Mucosa of stomach (tissue), 1 donor: ENCODE measurements at regions not wholly inside any gene's neighbourhood (a gene's known extent, or its start where the extent isn't known, plus 50 kb on each side); places are given as distances from the start of the nearest gene placed in this dataset.

Experiments
- H3K27me3 ChIP-seq: one replicate; pipeline ENCODE4 v1.7.0; 2013; ENCODE audit warnings: mild to moderate bottlenecking, low read length; ENCODE audit not compliant: control insufficient read depth, insufficient read depth
- H3K36me3 ChIP-seq: one replicate; pipeline ENCODE4 v1.7.0; 2013; ENCODE audit warnings: low read length; ENCODE audit not compliant: control insufficient read depth, insufficient read depth
- H3K4me1 ChIP-seq: one replicate; pipeline ENCODE4 v1.7.0; 2013; ENCODE audit warnings: mild to moderate bottlenecking, low read length; ENCODE audit not compliant: control insufficient read depth, insufficient read depth
- H3K4me3 ChIP-seq: one replicate; pipeline ENCODE4 v1.7.0; 2013; ENCODE audit warnings: low read length
- H3K9ac ChIP-seq: one replicate; pipeline ENCODE4 v1.7.0; 2013; ENCODE audit warnings: mild to moderate bottlenecking, low read length, moderate library complexity
- H3K9me3 ChIP-seq: one replicate; pipeline ENCODE4 v1.7.0; 2013; ENCODE audit warnings: mild to moderate bottlenecking, low read length, moderate library complexity; ENCODE audit not compliant: control insufficient read depth
- donor health status: Pancreatic carcinoma.

GRCh38 chr22:47594836-47595521 lies 832.5 kb downstream of the TBC1D22A start:
- H3K9me3 ChIP-seq = no peaks in the 10 kb centered on the region
- no peaks in the 10 kb centered on the region for H3K27me3 ChIP-seq
- no peaks in the 10 kb centered on the region for H3K36me3 ChIP-seq
- no peaks in the 10 kb centered on the region for H3K4me1 ChIP-seq
- no peak overlapping the region for H3K4me3 ChIP-seq
- no peak overlapping the region for H3K9ac ChIP-seq

DNA sequence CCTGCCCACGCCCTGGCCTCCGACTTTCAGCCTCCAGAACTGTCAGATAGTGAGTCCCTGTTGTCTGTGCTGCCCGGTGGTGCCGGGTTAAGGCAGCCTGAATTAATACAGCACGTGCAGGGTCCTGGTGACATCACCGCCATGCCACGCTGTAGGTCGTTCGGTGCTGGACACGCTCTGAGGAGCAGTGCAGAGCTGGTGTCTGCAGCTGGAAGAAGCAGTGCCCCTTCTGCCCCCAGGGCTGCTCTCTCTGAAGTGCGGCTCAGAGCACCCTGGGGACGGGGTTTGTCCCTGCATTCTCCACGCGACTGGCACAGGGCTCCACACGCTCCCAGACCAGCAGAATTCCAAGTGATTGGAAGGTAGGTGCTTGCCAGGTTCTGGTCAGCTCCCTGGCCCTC lies 831.5 kb downstream of the TBC1D22A start:
- Histone ChIP-seq H3K4me3 (no peak overlapping the region), H3K9me3 (no peaks in the 10 kb centered on the region), H3K36me3 (no peaks in the 10 kb centered on the region), H3K9ac (no peak overlapping the region), H3K27me3 (no peaks in the 10 kb centered on the region), H3K4me1 (no peaks in the 10 kb centered on the region)

- Histone ChIP-seq H3K4me3 (no peak overlapping the region), H3K36me3 (no peaks in the 10 kb centered on the region), H3K4me1 (no peaks in the 10 kb centered on the region), H3K9me3 (no peaks in the 10 kb centered on the region), H3K9ac (no peak overlapping the region), H3K27me3 (no peaks in the 10 kb centered on the region)
Observed at GRCh38 chr22:47593291-47593690, 830.8 kb downstream of the TBC1D22A start.

DNA sequence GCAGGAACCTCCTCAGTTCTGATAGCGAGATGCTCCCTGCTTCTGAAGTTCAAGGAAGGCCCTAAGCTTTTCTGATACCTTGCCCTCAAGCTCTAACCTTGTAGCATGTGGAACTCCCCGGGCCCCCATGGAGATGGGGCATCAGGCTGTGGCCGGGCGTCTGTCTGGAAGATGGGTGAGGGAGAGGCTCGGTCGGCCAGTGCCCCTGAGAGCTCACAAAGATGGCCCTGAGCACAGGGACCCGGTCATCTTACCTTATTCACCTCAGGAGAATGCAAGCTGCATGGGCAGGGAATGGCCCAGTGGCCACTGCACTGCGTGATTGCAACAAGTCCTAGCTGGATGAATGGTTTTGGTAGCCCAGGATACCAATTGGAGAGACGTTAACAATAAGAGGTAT lies 830.3 kb downstream of the TBC1D22A start:
- Histone ChIP-seq H3K36me3 (no peaks in the 10 kb centered on the region), H3K27me3 (no peaks in the 10 kb centered on the region), H3K4me3 (no peak overlapping the region), H3K4me1 (no peaks in the 10 kb centered on the region), H3K9ac (no peak overlapping the region), H3K9me3 (no peaks in the 10 kb centered on the region)

GRCh38 chr22:47591709-47592108 lies 829.3 kb downstream of the TBC1D22A start:
- no peaks in the 10 kb centered on the region for H3K9me3 ChIP-seq
- H3K4me3 ChIP-seq = no peak overlapping the region
- no peaks in the 10 kb centered on the region for H3K4me1 ChIP-seq
- no peaks in the 10 kb centered on the region for H3K36me3 ChIP-seq
- H3K9ac ChIP-seq = no peak overlapping the region
- H3K27me3 ChIP-seq = no peaks in the 10 kb centered on the region

GRCh38 chr22:47591016-47591415 lies 828.6 kb downstream of the TBC1D22A start:
- Histone ChIP-seq H3K9me3 (no peaks in the 10 kb centered on the region), H3K36me3 (no peaks in the 10 kb centered on the region), H3K4me1 (no peaks in the 10 kb centered on the region)

GRCh38 chr22:47589271-47590250 lies 827.1 kb downstream of the TBC1D22A start:
- H3K4me3 ChIP-seq = no peak overlapping the region
- H3K36me3 ChIP-seq = no peaks in the 10 kb centered on the region
- H3K9ac ChIP-seq = no peak overlapping the region
- H3K4me1 ChIP-seq = no peaks in the 10 kb centered on the region
- H3K27me3 ChIP-seq = no peaks in the 10 kb centered on the region
- H3K9me3 ChIP-seq = no peaks in the 10 kb centered on the region

More at GRCh38 chr22:47591016-47591415, 828.6 kb downstream of the TBC1D22A start:
- Histone ChIP-seq H3K27me3 (no peaks in the 10 kb centered on the region), H3K4me3 (no peak overlapping the region), H3K9ac (no peak overlapping the region)

- Histone ChIP-seq H3K4me3 (no peak overlapping the region), H3K4me1 (no peaks in the 10 kb centered on the region), H3K36me3 (no peaks in the 10 kb centered on the region), H3K27me3 (no peaks in the 10 kb centered on the region), H3K9me3 (no peaks in the 10 kb centered on the region), H3K9ac (no peak overlapping the region)
Observed at GRCh38 chr22:47588578-47588960, 826.1 kb downstream of the TBC1D22A start.

- no peaks in the 10 kb centered on the region for H3K9me3 ChIP-seq
- H3K27me3 ChIP-seq = no peaks in the 10 kb centered on the region
- H3K36me3 ChIP-seq = no peaks in the 10 kb centered on the region
- H3K4me3 ChIP-seq = no peak overlapping the region
- no peaks in the 10 kb centered on the region for H3K4me1 ChIP-seq
- no peak overlapping the region for H3K9ac ChIP-seq
Observed at GRCh38 chr22:47587861-47588577, 825.6 kb downstream of the TBC1D22A start.

- no peaks in the 10 kb centered on the region for H3K4me1 ChIP-seq
- no peaks in the 10 kb centered on the region for H3K36me3 ChIP-seq
- H3K4me3 ChIP-seq = no peak overlapping the region
- H3K27me3 ChIP-seq = no peaks in the 10 kb centered on the region
- no peak overlapping the region for H3K9ac ChIP-seq
- no peaks in the 10 kb centered on the region for H3K9me3 ChIP-seq
Observed at GRCh38 chr22:47587361-47587760, 824.9 kb downstream of the TBC1D22A start.

DNA sequence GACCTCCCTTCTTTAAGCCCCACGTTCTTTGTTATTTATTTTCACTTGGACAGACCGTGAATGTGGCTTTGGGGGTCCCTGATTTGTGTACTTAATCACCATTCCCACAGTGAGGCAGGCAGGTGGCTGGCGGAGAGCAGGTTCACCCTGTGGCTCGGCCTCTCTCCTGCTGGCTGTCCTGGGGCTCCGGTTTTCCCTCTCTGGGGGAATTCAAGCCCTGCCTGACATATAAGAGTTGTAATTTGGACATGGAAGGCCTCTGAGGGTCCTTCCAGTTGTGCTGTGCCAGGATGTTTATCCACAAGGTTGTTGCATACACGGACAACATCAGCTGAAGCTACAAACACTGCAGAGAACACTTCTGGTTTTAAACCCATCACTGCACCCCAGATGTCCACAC lies 824.5 kb downstream of the TBC1D22A start:
- H3K4me1 ChIP-seq = no peaks in the 10 kb centered on the region
- H3K27me3 ChIP-seq = no peaks in the 10 kb centered on the region
- H3K9ac ChIP-seq = no peak overlapping the region
- H3K9me3 ChIP-seq = no peaks in the 10 kb centered on the region
- no peak overlapping the region for H3K4me3 ChIP-seq
- H3K36me3 ChIP-seq = no peaks in the 10 kb centered on the region

DNA sequence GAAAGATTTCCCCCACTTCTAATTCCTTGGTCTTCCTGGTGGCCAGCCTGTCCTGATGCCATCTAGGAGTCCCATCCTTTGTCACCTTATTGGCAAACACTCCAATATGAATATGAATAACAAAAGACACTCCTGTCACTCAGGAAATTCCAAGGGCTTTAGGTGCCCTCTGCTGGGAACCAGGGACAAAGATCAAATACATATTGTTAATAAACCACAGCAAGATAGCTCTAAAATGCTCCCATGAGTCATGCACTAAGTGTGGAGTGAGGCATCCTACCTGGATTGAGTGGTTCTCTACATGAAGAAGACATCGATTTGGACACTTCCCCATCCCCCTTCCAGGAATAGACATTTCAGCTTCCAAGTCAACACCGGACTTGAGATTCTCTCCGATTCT lies 823.6 kb downstream of the TBC1D22A start:
- no peaks in the 10 kb centered on the region for H3K27me3 ChIP-seq
- H3K9me3 ChIP-seq = no peaks in the 10 kb centered on the region
- no peaks in the 10 kb centered on the region for H3K4me1 ChIP-seq
- no peak overlapping the region for H3K4me3 ChIP-seq
- no peaks in the 10 kb centered on the region for H3K36me3 ChIP-seq
- H3K9ac ChIP-seq = no peak overlapping the region
